GM13977 (cell line): ENCODE measurements at regions not wholly inside any gene's neighbourhood (a gene's known extent, or its start where the extent isn't known, plus 50 kb on each side); places are given as distances from the start of the nearest gene placed in this dataset.

ENCODE experiments used
- DNase-seq: peaks from one replicate; pipeline ENCODE4 v3.0.0; 2012; ENCODE audit warnings: low spot score
- CTCF ChIP-seq: IDR thresholded peaks from 2 replicates; pipeline ENCODE4 v1.5.1; 2012; ENCODE audit warnings: mild to moderate bottlenecking, control low read depth; ENCODE audit not compliant: insufficient read depth; ENCODE audit errors: extremely low read depth, missing control alignments
- in situ Hi-C: fragments of 300-500 bp; cut with MboI; formaldehyde crosslinking; loops from one replicate; pipeline ENCODE4 v1.12.0; 2022; ENCODE audit warnings: low sequenced_read_pairs, low pct_unique_long_range_greater_than_20kb, mixed read lengths, inconsistent platforms; ENCODE audit not compliant: unreplicated experiment

GRCh38 chr13:84208246-84208910 is 326.1 kb upstream of the SLITRK1 start:
- in situ Hi-C loops: no loop called here
- no peak for DNase-seq
- no peak for TF ChIP-seq CTCF

- no peak for TF ChIP-seq CTCF
- in situ Hi-C loops: no loop called here
- DNase-seq: no peak
Measured at GRCh38 chr13:84207509-84207908, 325.2 kb upstream of the SLITRK1 start.

GRCh38 chr13:84200971-84201370 is 318.7 kb upstream of the SLITRK1 start:
- no peak for TF ChIP-seq CTCF
- in situ Hi-C loops: no loop called here
- no peak for DNase-seq

GRCh38 chr13:84192125-84192524 is 309.9 kb upstream of the SLITRK1 start:
- no peak for DNase-seq
- TF ChIP-seq CTCF: no peak
- in situ Hi-C loops: no loop called here

- in situ Hi-C loops: no loop called here
- TF ChIP-seq CTCF: no peak
- no peak for DNase-seq
Measured at GRCh38 chr13:84191139-84191538, 308.9 kb upstream of the SLITRK1 start.

GRCh38 chr13:84187626-84188025 is 305.4 kb upstream of the SLITRK1 start:
- no peak for DNase-seq
- in situ Hi-C loops: no loop called here
- no peak for TF ChIP-seq CTCF
